Neural crest cell (in vitro differentiated cells): ENCODE measurements at regions not wholly inside any gene's neighbourhood (a gene's known extent, or its start where the extent isn't known, plus 50 kb on each side); places are given as distances from the start of the nearest gene placed in this dataset.

Source experiments
- DNase-seq: peaks from one replicate; pipeline ENCODE4 v3.0.0; 2021; ENCODE audit warnings: low read depth, mixed read lengths, low spot score
- H3K27ac Mint-ChIP-seq: one replicate; pipeline ENCODE4 v1.8.0; 2021; ENCODE audit warnings: mild to moderate bottlenecking, mixed read lengths; ENCODE audit not compliant: unreplicated experiment
- H3K27me3 Mint-ChIP-seq: 2 replicates; pipeline ENCODE4 v1.8.0; 2021; ENCODE audit warnings: low read depth, mild to moderate bottlenecking, mixed read lengths
- H3K36me3 Mint-ChIP-seq: 2 replicates; pipeline ENCODE4 v1.8.0; 2021; ENCODE audit warnings: low read depth, mild to moderate bottlenecking, mixed read lengths
- H3K4me1 Mint-ChIP-seq: 2 replicates; pipeline ENCODE4 v1.8.0; 2021; ENCODE audit warnings: mixed read lengths
- H3K4me3 Mint-ChIP-seq: one replicate; pipeline ENCODE4 v1.8.0; 2021; ENCODE audit warnings: mild to moderate bottlenecking, mixed read lengths
- H3K9me3 Mint-ChIP-seq: 2 replicates; pipeline ENCODE4 v1.8.0; 2021; ENCODE audit warnings: mixed read lengths
- CTCF ChIP-seq: fragments of 200-600 bp; sonication (generic); conservative IDR thresholded peaks from 2 replicates; pipeline ENCODE4 v1.5.0; 2021; ENCODE audit warnings: antibody characterized with exemption, mild to moderate bottlenecking

GRCh38 chr2:12162269-12163247 lies 416.1 kb downstream of the LPIN1 start:
- no peaks in the 10 kb centered on the region for H3K27me3 Mint-ChIP-seq
- peak overlapping the region; percentile 39 for H3K27ac Mint-ChIP-seq
- peaks cover 14% of the 10 kb centered on the region for H3K4me1 Mint-ChIP-seq
- no peak for TF ChIP-seq CTCF
- H3K36me3 Mint-ChIP-seq = peaks cover 2% of the 10 kb centered on the region
- DNase-seq = no peak
- H3K4me3 Mint-ChIP-seq = no peak overlapping the region
- peaks cover 8% of the 10 kb centered on the region for H3K9me3 Mint-ChIP-seq

- H3K27ac Mint-ChIP-seq = peak overlapping the region; percentile 54
- DNase-seq = no peak
- no peak for TF ChIP-seq CTCF
- H3K4me3 Mint-ChIP-seq = no peak overlapping the region
- H3K4me1 Mint-ChIP-seq = peaks cover 27% of the 10 kb centered on the region
- peaks cover 2% of the 10 kb centered on the region for H3K36me3 Mint-ChIP-seq
- no peaks in the 10 kb centered on the region for H3K27me3 Mint-ChIP-seq
- peaks cover 3% of the 10 kb centered on the region for H3K9me3 Mint-ChIP-seq
Observed at GRCh38 chr2:12163866-12164265, 417.4 kb downstream of the LPIN1 start.

- peaks cover 3% of the 10 kb centered on the region for H3K9me3 Mint-ChIP-seq
- TF ChIP-seq CTCF = no peak
- no peak overlapping the region for H3K4me3 Mint-ChIP-seq
- H3K27ac Mint-ChIP-seq = no peak overlapping the region
- H3K4me1 Mint-ChIP-seq = peaks cover 35% of the 10 kb centered on the region
- DNase-seq = no peak
- peaks cover 2% of the 10 kb centered on the region for H3K36me3 Mint-ChIP-seq
- no peaks in the 10 kb centered on the region for H3K27me3 Mint-ChIP-seq
Observed at GRCh38 chr2:12164689-12165088, 418.3 kb downstream of the LPIN1 start.

GRCh38 chr2:12167525-12168317 lies 421.3 kb downstream of the LPIN1 start:
- H3K4me1 Mint-ChIP-seq = peaks cover 28% of the 10 kb centered on the region
- peak overlapping the region; percentile 76 for H3K27ac Mint-ChIP-seq
- peak; percentile 65 for DNase-seq
- H3K36me3 Mint-ChIP-seq = no peaks in the 10 kb centered on the region
- H3K27me3 Mint-ChIP-seq = no peaks in the 10 kb centered on the region
- TF ChIP-seq CTCF = no peak
- H3K4me3 Mint-ChIP-seq = peak overlapping the region; percentile 16
- no peaks in the 10 kb centered on the region for H3K9me3 Mint-ChIP-seq

GRCh38 chr2:12168354-12168753 lies 421.9 kb downstream of the LPIN1 start:
- DNase-seq = no peak
- H3K27me3 Mint-ChIP-seq = no peaks in the 10 kb centered on the region
- H3K36me3 Mint-ChIP-seq = no peaks in the 10 kb centered on the region
- peaks cover 28% of the 10 kb centered on the region for H3K4me1 Mint-ChIP-seq
- H3K4me3 Mint-ChIP-seq = no peak overlapping the region
- H3K9me3 Mint-ChIP-seq = no peaks in the 10 kb centered on the region
- TF ChIP-seq CTCF = no peak
- no peak overlapping the region for H3K27ac Mint-ChIP-seq
